Activated CD4-positive, alpha-beta memory T cell treated with anti-CD3 and anti-CD28 coated beads for 36 hours (primary cell): ENCODE measurements at regions not wholly inside any gene's neighbourhood (a gene's known extent, or its start where the extent isn't known, plus 50 kb on each side); places are given as distances from the start of the nearest gene placed in this dataset.
"Not testable (repeated sequence)": the region's sequence is repeated elsewhere in the genome, so short reads cannot be mapped to it uniquely, and the experiment has no call there.

Experiments used
- CTCF ChIA-PET: fragments of 350-600 bp; sonication (Branson Sonifier 250); formaldehyde crosslinking; loops from one replicate; lab custom pipeline; 2021; ENCODE audit warnings: antibody characterized with exemption, inconsistent platforms; lab: Charles Lee
- POLR2A ChIA-PET: fragments of 350-600 bp; sonication (Branson Sonifier 250); formaldehyde crosslinking; loops from one replicate; lab custom pipeline; 2021; ENCODE audit warnings: antibody characterized with exemption; lab: Charles Lee
- DNase-seq: peaks from one replicate; pipeline ENCODE4 v3.0.0-alpha.2; 2020
- H3K27ac Mint-ChIP-seq: one replicate; pipeline ENCODE4 v1.8.0; 2021; ENCODE audit warnings: mixed read lengths
- H3K27me3 Mint-ChIP-seq: one replicate; pipeline ENCODE4 v1.8.0; 2021; ENCODE audit warnings: mixed read lengths
- H3K36me3 Mint-ChIP-seq: one replicate; pipeline ENCODE4 v1.8.0; 2021; ENCODE audit warnings: mixed read lengths
- H3K4me1 Mint-ChIP-seq: one replicate; pipeline ENCODE4 v1.8.0; 2021; ENCODE audit warnings: low read depth, mixed read lengths
- H3K4me3 Mint-ChIP-seq: one replicate; pipeline ENCODE4 v1.8.0; 2021; ENCODE audit warnings: mild to moderate bottlenecking, mixed read lengths
- H3K9me3 Mint-ChIP-seq: one replicate; pipeline ENCODE4 v1.8.0; 2021; ENCODE audit warnings: mixed read lengths
- intact Hi-C: fragments of 100-400 bp; cut with micrococcal nuclease; formaldehyde crosslinking; loops from one replicate; pipeline ENCODE4 v1.15.1; 2023

- H3K27ac Mint-ChIP-seq, result no peak overlapping the region
- H3K4me3 Mint-ChIP-seq, result no peak overlapping the region
- DNase-seq, result no peak
- ChIA-PET POLR2A (no interaction called here), CTCF (interaction anchor here (0.5 kb wide), 1 partner anchor 38 kb away, joined by 3 read pairs; no protein-coding TSS in a partner anchor)
- H3K27me3 Mint-ChIP-seq, result peaks cover 6% of the 10 kb centered on the region
- peaks cover 3% of the 10 kb centered on the region for H3K9me3 Mint-ChIP-seq
- H3K4me1 Mint-ChIP-seq, result no peaks in the 10 kb centered on the region
- intact Hi-C loops, result no loop called here
- H3K36me3 Mint-ChIP-seq, result no peaks in the 10 kb centered on the region
Observed at GRCh38 chr13:43946281-43946680, 66.6 kb downstream of the LACC1 start.

DNA sequence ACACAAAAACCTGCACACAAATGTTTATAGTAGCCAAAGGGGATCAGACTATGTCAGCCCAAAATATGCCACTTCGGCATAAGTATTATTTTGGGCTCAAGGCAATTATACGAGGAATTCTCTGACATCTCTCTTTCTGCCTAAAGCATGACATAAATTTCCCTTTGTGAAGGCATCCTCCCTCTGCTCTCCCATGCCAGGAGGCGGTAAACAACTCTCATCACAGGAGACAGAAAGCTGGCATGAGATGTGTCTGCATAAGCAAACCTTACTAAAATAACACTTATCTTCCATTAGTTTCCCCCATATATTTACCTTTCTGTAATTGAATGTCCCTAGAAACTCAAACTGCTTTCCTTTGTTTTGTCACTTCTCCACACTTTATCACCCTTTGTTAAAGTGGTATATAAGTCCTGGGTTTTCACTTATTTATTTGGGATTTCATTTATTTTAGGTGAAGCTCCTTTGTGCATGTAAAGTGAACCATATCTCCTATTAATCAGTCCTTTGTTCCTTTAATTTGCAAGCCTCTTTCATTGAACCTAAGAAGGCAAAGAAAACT lies 68.3 kb downstream of the LACC1 start:
- Mint-ChIP-seq H3K4me3 (no peak overlapping the region), H3K4me1 (no peaks in the 10 kb centered on the region), H3K27me3 (peaks cover 2% of the 10 kb centered on the region), H3K9me3 (peaks cover 3% of the 10 kb centered on the region), H3K27ac (no peak overlapping the region), H3K36me3 (no peaks in the 10 kb centered on the region)
- ChIA-PET POLR2A (no interaction called here), CTCF (no interaction called here)
- intact Hi-C loops, result no loop called here
- DNase-seq, result no peak

DNA sequence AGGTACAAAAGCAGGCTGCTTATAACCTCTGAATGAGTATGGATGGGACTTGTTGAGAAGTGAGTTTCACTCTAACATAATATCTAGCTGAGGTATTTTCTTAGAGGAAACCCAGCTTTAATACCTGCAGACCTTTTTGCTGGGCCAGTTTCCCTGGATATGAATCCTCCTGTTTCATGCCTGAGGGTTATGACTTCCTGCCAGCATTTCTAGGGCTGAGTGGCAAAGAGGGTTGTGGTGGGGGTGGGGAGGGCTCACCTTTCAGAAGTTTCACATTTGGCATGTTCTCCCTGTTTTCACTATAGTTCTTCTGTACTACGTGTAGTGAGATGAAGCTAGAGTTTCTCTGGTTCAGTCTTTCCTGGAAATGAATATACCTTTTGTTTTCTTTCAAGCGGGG lies 73.7 kb downstream of the LACC1 start:
- no peaks in the 10 kb centered on the region for H3K9me3 Mint-ChIP-seq
- intact Hi-C loops, result no loop called here
- H3K36me3 Mint-ChIP-seq, result no peaks in the 10 kb centered on the region
- no peak overlapping the region for H3K27ac Mint-ChIP-seq
- no peaks in the 10 kb centered on the region for H3K4me1 Mint-ChIP-seq
- ChIA-PET POLR2A (no interaction called here), CTCF (no interaction called here)
- no peak overlapping the region for H3K4me3 Mint-ChIP-seq
- peaks cover 11% of the 10 kb centered on the region for H3K27me3 Mint-ChIP-seq
- peak; percentile 12 for DNase-seq

DNA sequence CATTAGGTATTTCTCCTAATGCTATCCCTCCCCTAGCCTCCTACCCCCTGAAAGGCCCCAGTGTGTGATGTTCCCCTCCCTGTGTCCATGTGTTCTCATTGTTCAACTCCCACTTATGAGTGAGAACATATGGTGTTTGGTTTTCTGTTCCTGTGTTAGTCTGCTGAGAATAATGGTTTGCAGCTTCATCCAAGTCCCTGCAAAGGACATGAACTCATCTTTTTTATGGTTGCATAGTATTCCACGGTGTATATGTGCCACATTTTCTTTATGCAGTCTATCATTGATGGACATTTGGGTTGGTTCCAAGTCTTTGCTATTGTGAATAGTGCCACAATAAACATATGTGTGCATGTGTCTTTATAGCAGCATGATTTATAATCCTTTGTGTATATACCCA lies 77.3 kb downstream of the LACC1 start:
- peaks cover 10% of the 10 kb centered on the region for H3K27me3 Mint-ChIP-seq
- H3K4me3 Mint-ChIP-seq, H3K36me3 Mint-ChIP-seq, DNase-seq, H3K4me1 Mint-ChIP-seq, H3K9me3 Mint-ChIP-seq, CTCF ChIA-PET, intact Hi-C loops, H3K27ac Mint-ChIP-seq, POLR2A ChIA-PET: not testable (repeated sequence)

GRCh38 chr13:43959291-43959690 lies 79.6 kb downstream of the LACC1 start:
- DNase-seq, result no peak
- Mint-ChIP-seq H3K27me3 (peaks cover 5% of the 10 kb centered on the region), H3K4me3 (no peak overlapping the region), H3K36me3 (no peaks in the 10 kb centered on the region), H3K9me3 (no peaks in the 10 kb centered on the region), H3K27ac (no peak overlapping the region), H3K4me1 (no peaks in the 10 kb centered on the region)
- CTCF ChIA-PET, result no interaction called here
- intact Hi-C loops, result no loop called here
- POLR2A ChIA-PET, result no interaction called here

GRCh38 chr13:43961909-43962308 lies 82.2 kb downstream of the LACC1 start:
- no peaks in the 10 kb centered on the region for H3K36me3 Mint-ChIP-seq
- H3K9me3 Mint-ChIP-seq, result no peaks in the 10 kb centered on the region
- ChIA-PET POLR2A (no interaction called here), CTCF (no interaction called here)
- no peak overlapping the region for H3K27ac Mint-ChIP-seq
- H3K4me3 Mint-ChIP-seq, result no peak overlapping the region
- DNase-seq, result no peak
- peaks cover 1% of the 10 kb centered on the region for H3K27me3 Mint-ChIP-seq
- H3K4me1 Mint-ChIP-seq, result no peaks in the 10 kb centered on the region
- intact Hi-C loops, result no loop called here

DNA sequence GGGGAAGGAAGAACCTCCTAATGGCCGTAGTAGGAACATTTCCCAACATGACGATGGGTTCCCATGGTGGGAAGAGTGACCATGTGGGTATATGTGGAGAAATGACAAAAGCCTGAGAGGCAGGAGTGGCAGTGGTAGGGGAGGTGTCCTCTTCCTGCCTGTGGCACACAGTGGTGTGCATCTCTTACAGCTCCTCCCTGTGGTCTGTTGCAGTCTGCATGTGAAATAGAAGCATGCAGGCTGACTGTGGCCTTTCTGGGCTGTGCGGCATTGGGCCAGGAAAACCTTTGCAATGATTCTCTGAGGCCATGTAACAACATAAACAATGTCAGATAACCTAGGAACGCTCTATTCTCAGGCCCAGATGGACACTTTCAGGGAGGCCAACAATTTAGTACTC lies 84.0 kb downstream of the LACC1 start:
- no peak for DNase-seq
- no peaks in the 10 kb centered on the region for H3K9me3 Mint-ChIP-seq
- CTCF ChIA-PET, result no interaction called here
- H3K27me3 Mint-ChIP-seq, result no peaks in the 10 kb centered on the region
- H3K36me3 Mint-ChIP-seq, result no peaks in the 10 kb centered on the region
- no peak overlapping the region for H3K27ac Mint-ChIP-seq
- no peak overlapping the region for H3K4me3 Mint-ChIP-seq
- intact Hi-C loops, result no loop called here
- POLR2A ChIA-PET, result no interaction called here
- no peaks in the 10 kb centered on the region for H3K4me1 Mint-ChIP-seq

DNA sequence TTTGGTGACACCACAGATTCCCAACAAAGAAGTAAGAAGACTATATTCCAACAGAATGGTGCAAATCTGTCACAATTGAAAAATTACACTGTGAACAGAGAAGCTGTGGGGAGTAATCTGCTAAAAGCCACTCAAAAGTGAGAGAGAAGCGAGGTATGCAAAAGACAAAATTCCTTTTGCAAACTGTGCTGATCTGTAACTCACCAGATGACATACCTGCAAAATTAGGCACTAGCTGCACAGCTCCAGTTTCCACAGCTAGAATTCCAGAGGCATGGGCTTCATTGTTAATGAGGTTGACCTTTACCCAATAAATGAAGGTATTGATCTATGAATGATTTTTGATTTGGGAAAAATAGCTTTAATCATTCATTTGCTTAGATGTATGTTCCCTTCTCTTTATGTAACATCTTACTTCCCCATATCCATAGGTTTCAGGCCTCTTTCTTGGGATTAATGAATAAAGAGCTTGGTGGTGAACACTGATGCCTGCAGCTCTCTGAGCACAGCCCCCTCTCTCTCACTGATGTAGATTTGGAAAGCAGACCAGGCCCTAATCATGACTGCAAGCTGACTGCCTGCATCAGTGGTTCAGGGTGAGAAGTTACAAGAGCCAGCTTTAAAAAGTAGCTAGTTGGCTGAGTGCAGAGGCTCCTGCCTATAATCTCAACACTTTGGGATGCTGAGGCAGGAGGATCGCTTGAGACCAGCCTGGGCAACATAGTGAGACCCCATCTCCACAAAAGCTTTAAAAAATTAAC lies 85.2 kb downstream of the LACC1 start:
- CTCF ChIA-PET, result interaction anchor here (1.2 kb wide), 1 partner anchor 57 kb away, joined by 3 read pairs; no protein-coding TSS in a partner anchor
- Mint-ChIP-seq H3K27ac (no peak overlapping the region), H3K36me3 (no peaks in the 10 kb centered on the region)

DNA sequence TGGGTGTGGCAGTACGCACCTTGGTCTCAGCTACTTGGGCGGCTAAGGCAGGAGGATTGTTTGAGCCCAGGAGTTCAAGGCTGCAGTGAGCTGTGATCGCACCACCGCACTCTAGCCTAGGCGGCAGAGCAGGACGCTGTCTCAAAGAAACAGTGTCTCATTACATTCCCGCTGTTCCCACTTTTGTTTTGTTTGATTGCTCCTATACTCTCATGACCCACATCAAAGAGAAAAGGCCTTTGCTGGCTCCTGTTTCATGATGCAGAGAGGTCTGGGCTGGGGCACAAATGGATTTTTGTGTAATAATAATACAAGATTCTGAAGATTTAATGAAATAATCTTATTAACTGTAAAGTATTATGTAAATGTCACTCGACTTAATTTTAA lies 85.7 kb downstream of the LACC1 start:
- POLR2A ChIA-PET, result no interaction called here
- Mint-ChIP-seq H3K4me3 (no peak overlapping the region), H3K4me1 (no peaks in the 10 kb centered on the region), H3K36me3 (no peaks in the 10 kb centered on the region), H3K27ac (no peak overlapping the region), H3K27me3 (no peaks in the 10 kb centered on the region), H3K9me3 (peaks cover 1% of the 10 kb centered on the region)
- CTCF ChIA-PET, result interaction anchor here (1.2 kb wide), 1 partner anchor 57 kb away, joined by 3 read pairs; no protein-coding TSS in a partner anchor
- DNase-seq, result no peak
- intact Hi-C loops, result no loop called here

More for the DNA sequence above, 85.2 kb downstream of the LACC1 start:
- no peaks in the 10 kb centered on the region for H3K4me1 Mint-ChIP-seq
- peaks cover 1% of the 10 kb centered on the region for H3K9me3 Mint-ChIP-seq
- intact Hi-C loops, result no loop called here
- no peaks in the 10 kb centered on the region for H3K27me3 Mint-ChIP-seq
- DNase-seq, result no peak
- H3K4me3 Mint-ChIP-seq, result no peak overlapping the region
- POLR2A ChIA-PET, result no interaction called here

- H3K4me1 Mint-ChIP-seq, POLR2A ChIA-PET, H3K9me3 Mint-ChIP-seq, DNase-seq, H3K4me3 Mint-ChIP-seq, H3K27ac Mint-ChIP-seq, intact Hi-C loops, H3K36me3 Mint-ChIP-seq, CTCF ChIA-PET, H3K27me3 Mint-ChIP-seq: not testable (repeated sequence)
Observed at GRCh38 chr13:43968251-43968942, 88.7 kb downstream of the LACC1 start.

DNA sequence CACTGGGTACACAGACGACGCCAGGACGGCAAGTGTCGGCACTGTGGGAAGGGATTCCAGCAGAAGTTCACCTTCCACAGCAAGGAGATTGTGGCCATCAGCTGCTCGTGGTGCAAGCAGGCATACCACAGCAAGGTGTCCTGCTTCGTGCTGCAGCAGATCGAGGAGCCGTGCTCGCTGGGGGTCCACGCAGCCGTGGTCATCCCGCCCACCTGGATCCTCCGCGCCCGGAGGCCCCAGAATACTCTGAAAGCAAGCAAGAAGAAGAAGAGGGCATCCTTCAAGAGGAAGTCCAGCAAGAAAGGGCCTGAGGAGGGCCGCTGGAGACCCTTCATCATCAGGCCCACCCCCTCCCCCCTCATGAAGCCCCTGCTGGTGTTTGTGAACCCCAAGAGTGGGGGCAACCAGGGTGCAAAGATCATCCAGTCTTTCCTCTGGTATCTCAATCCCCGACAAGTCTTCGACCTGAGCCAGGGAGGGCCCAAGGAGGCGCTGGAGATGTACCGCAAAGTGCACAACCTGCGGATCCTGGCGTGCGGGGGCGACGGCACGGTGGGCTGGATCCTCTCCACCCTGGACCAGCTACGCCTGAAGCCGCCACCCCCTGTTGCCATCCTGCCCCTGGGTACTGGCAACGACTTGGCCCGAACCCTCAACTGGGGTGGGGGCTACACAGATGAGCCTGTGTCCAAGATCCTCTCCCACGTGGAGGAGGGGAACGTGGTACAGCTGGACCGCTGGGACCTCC lies 89.4 kb downstream of the LACC1 start:
- H3K4me1 Mint-ChIP-seq, H3K4me3 Mint-ChIP-seq, CTCF ChIA-PET, POLR2A ChIA-PET, H3K9me3 Mint-ChIP-seq, DNase-seq, H3K36me3 Mint-ChIP-seq, H3K27ac Mint-ChIP-seq, H3K27me3 Mint-ChIP-seq, intact Hi-C loops: not testable (repeated sequence)

DNA sequence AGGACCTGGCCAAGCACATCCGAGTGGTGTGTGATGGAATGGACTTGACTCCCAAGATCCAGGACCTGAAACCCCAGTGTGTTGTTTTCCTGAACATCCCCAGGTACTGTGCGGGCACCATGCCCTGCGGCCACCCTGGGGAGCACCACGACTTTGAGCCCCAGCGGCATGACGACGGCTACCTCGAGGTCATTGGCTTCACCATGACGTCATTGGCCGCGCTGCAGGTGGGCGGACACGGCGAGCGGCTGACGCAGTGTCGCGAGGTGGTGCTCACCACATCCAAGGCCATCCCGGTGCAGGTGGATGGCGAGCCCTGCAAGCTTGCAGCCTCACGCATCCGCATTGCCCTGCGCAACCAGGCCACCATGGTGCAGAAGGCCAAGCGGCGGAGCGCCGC lies 90.2 kb downstream of the LACC1 start:
- H3K27me3 Mint-ChIP-seq, intact Hi-C loops, H3K9me3 Mint-ChIP-seq, CTCF ChIA-PET, DNase-seq, H3K4me1 Mint-ChIP-seq, POLR2A ChIA-PET, H3K36me3 Mint-ChIP-seq, H3K27ac Mint-ChIP-seq, H3K4me3 Mint-ChIP-seq: not testable (repeated sequence)
